NCI-H82 treated with DMSO at 0.1 percent for 48 hours (cell line): ENCODE measurements at regions not wholly inside any gene's neighbourhood (a gene's known extent, or its start where the extent isn't known, plus 50 kb on each side); places are given as distances from the start of the nearest gene placed in this dataset.

Experiments used
- DNase-seq: peaks from one replicate; lab custom pipeline; 2025; ENCODE audit not compliant: unreplicated experiment; lab: John Stamatoyannopoulos, UW

GRCh38 chr1:88433556-88433955 lies 250.5 kb upstream of the PKN2 start:
- no peak for DNase-seq

DNA sequence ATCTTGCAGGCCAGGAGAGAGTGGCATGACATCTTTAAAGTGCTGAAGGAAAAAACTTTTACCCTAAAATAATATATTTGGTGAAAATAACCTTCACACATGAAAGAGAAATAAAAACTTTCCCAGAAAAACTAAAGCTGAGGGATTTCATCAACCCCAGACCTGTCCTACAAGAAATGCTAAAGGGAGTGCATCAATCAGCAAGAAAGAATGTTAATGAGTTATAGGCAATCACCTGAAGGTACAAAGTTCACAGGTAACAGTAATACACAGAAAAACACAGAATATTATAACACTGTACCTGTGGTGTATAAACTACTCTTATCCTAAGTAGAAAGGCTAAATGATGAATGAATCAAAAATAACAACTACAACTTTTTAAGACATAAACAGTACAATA lies 249.2 kb upstream of the PKN2 start:
- DNase-seq = no peak

GRCh38 chr1:88441022-88441421 lies 243.1 kb upstream of the PKN2 start:
- no peak for DNase-seq

DNA sequence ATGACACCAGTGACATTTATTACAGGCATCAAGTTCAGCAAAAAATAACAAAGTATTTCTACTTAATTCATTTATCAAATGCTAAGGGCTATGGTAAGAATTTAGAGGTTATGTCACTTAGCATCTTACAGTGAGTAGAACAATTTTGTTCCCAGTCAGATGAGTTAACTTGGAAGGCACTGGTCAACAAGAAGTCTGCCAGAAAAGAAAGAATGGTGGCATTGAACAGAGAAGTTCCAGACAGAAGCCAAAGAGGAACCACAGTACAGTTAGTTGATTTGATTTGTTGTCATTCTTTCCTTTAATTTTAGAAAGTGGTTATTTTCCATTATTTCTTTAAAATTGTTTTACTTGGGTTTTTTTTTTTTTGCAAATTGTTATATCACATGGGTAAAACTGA lies 232.2 kb upstream of the PKN2 start:
- no peak for DNase-seq

DNA sequence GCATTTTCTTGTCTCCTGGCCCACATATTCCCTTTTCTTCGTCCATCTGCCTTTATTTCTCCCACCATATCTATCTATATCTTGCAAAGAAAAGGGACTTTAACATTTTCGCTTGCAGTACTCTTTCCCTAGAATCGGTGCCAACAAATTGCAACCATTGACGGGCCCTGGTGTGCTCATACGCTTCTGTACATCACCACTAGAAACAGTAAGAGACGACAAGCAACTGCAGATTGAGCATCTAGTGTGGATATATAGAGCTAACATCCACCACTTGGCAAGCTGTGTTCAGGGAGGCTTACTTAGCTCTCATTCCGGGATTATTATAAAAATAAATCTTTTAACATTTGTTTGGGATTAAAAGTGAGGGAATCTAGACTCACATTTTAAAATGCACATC lies 230.8 kb upstream of the PKN2 start:
- no peak for DNase-seq

GRCh38 chr1:88454781-88455180 lies 229.3 kb upstream of the PKN2 start:
- no peak for DNase-seq

GRCh38 chr1:88455621-88456256 lies 228.3 kb upstream of the PKN2 start:
- no peak for DNase-seq

- no peak for DNase-seq
These were observed 226.9 kb upstream of the PKN2 start for GRCh38 chr1:88457197-88457596.

DNA sequence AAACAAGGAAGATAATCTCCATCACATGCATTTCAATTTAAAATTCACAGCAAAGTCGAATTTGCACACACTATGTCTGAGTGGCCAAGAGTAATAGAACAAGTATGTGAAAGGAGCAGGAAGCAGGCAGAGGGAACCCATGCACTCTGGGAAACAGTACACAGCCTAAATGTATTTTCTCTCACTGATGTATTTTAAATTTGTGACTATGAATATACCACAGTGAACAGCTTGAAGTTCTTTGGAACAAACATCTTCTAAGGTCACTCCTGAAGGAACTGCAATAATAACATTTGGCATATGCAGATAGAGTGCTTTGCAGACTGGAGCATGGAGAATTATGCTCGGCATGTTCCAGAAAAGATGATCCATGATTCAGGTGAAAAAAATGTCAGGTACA lies 223.1 kb upstream of the PKN2 start:
- DNase-seq = no peak

- DNase-seq = no peak
These were observed 222.0 kb upstream of the PKN2 start for GRCh38 chr1:88462096-88462487.

DNA sequence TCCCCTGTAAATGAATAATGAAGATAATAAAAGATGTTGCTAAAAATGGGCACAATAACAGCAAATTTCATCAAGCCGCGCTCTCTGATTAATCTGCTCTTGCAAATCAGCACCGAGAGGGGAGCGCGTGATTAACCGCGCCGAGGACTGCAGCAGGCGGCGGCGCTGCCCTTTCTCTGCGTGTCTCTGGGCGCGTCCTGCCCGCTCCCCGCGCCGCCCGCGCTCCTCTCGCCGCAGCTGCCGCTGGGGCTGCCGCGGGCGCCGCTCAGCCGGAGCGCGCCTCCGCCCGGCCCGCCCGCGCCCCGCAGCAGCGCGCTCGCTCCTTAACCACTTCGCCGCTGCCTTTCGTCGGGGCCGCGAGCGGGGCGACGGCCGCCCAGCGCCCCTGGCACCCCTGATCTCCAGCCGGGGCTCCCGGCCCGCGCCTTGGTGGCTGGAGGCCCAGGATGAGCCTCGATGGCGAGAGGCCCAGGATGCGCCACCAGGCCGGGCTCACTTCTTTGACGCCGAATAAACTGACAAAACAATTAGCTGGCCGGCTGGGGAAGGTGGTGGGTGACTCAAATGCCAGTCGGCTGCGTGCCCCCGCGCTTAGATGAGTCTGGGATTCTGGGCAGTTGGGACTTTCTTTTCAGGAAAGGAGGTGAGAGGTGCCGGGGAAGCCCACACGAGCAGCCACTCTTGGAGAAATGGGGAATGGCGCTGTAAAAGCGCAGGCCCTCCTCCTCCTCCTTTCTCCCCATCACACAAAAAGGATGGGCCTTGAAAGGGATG lies 221.4 kb upstream of the PKN2 start:
- no peak for DNase-seq

- DNase-seq = no peak
These were observed 220.6 kb upstream of the PKN2 start for GRCh38 chr1:88463401-88463985.

DNA sequence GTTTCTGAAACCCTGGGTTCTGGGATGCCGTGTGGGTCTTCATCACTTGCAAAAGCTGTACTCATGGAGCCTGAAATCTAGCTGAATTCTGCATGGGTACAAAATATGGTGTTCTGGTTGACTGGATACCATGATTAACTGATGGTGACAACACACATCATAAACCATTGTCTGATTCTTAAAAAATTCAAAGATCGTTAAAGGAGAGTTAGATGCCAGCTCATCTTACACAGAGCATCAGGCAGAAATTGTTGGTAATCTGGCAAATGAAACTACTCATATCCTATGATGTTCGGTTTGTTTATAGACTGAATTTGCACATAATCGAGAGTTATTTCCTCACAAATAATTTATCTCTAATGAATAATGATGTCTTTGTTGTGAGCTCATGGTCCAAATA lies 218.1 kb upstream of the PKN2 start:
- DNase-seq = no peak

- no peak for DNase-seq
These were observed 217.0 kb upstream of the PKN2 start for GRCh38 chr1:88466899-88467580.

GRCh38 chr1:88472298-88472697 lies 211.8 kb upstream of the PKN2 start:
- DNase-seq = no peak

GRCh38 chr1:88472714-88473113 lies 211.4 kb upstream of the PKN2 start:
- no peak for DNase-seq

GRCh38 chr1:88474555-88475304 lies 209.3 kb upstream of the PKN2 start:
- no peak for DNase-seq

DNA sequence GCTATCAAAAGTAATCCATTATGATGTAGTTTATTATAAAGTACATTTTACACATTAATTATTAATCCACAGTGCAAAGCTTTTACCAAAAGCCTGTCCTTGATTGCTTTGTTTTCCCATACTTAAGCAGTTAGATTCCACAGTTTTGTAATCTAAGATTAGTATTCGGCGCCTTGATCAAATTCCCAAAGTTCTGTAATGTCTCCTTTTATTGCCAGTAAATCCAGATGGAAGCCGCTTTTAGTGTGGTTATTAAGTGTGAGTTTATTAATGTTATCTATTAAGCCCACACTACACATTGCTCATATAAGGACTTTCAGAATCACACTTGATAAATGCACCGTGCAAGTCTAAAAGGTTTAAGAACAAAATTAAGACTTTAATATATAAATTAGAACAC lies 199.2 kb upstream of the PKN2 start:
- DNase-seq = no peak

GRCh38 chr1:88488237-88488636 lies 195.8 kb upstream of the PKN2 start:
- DNase-seq = no peak

- no peak for DNase-seq
These were observed 193.4 kb upstream of the PKN2 start for GRCh38 chr1:88490676-88491075.

GRCh38 chr1:88499671-88500070 lies 184.4 kb upstream of the PKN2 start:
- no peak for DNase-seq
